ENCODE measurements at regions not wholly inside any gene's neighbourhood (a gene's known extent, or its start where the extent isn't known, plus 50 kb on each side); places are given as distances from the start of the nearest gene placed in this dataset.
"Not testable (repeated sequence)": the region's sequence is repeated elsewhere in the genome, so short reads cannot be mapped to it uniquely, and the experiment has no call there.

DNA sequence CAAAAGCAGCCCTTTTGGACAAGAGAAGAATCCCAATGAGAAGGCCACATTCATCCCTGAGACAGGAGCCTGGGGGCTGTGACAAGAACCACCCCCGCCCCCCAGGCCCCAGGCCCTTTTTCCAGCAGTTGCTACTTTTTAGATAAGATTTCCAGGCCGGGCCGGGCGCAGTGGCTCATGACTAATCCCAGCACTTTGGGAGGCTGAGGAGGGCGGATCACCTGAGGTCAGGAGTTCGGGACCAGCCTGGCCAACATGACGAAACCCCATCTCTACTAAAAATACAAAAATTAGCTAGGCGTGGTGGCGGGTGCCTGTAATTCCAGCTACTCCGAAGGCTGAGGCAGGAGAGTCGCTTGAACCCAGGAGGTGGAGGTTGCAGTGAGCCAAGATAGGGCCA, 179.4 kb downstream of the SPATA31A1 start:
- CTCF ChIA-PET; H3K9me3 Mint-ChIP-seq; H3K27ac Mint-ChIP-seq; POLR2A ChIA-PET; H3K4me1 Mint-ChIP-seq; DNase-seq; H3K36me3 Mint-ChIP-seq (ENCODE audit: low read depth); H3K27me3 Mint-ChIP-seq; H3K4me3 Mint-ChIP-seq: not testable (repeated sequence)

DNA sequence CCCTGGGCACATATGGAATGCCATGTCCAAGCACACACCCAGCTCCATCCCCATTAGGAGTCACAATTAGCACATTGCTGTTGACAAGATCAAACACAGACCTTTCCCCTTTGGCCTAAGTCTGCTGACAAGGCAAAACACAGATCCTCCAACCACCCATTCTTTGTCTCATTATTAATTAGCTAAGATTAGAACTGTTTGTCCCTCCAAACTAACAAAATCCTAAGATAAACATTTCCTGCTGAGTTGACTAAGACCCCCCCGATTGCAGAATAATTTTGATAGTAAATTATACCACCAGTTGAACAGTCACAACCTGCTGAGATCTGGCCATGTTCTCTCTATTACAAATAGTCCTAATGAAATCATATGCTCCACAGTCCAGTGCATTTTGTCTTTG, 186.7 kb downstream of the SPATA31A1 start:
- POLR2A ChIA-PET = not testable (repeated sequence)

DNA sequence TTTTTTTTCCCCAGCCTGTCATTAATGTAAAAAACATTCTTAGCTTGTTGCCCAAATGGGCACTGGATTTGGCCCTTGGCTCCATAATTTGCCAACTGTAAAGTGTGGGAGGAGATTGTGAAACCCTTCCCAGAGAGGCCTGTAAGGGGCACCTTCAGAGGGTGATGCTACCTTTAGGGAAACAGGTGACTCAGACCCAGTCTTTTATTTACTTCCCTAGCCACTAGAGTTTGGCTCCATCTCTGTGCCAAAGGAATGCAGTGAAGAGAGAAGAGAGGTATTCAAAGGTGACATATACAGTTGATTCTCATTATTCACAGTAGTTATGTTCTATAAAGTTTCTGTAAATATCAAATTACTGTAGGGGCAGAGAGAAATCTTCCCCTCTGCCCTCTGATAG, 189.6 kb downstream of the SPATA31A1 start:
- CTCF ChIA-PET; POLR2A ChIA-PET; H3K27ac Mint-ChIP-seq; H3K27me3 Mint-ChIP-seq; H3K4me1 Mint-ChIP-seq; H3K36me3 Mint-ChIP-seq (ENCODE audit: low read depth); H3K9me3 Mint-ChIP-seq; DNase-seq; H3K4me3 Mint-ChIP-seq: not testable (repeated sequence)

More for the DNA sequence above, 186.7 kb downstream of the SPATA31A1 start:
- DNase-seq; CTCF ChIA-PET; H3K27ac Mint-ChIP-seq; H3K27me3 Mint-ChIP-seq; H3K4me1 Mint-ChIP-seq; H3K9me3 Mint-ChIP-seq; H3K4me3 Mint-ChIP-seq; H3K36me3 Mint-ChIP-seq (ENCODE audit: low read depth): not testable (repeated sequence)

DNA sequence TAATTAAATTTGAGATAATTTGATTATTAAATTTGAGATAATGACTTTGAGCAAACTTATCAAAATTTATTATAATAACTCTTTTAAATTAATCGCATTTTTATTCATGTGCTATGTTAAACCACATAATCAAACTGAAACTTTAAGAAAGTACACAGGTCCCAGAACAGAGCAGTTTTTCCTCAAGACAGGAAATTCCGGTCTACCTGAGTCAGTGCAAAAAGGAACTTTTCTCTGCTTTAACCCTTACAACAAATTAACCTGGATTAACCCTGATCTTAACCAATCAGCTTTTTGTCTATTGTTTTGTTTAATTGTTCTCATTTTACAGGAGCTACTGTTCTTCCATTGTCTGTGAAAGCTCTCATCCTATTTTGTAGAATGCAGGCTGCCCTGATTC, 195.1 kb downstream of the SPATA31A1 start:
- DNase-seq; H3K9me3 Mint-ChIP-seq; CTCF ChIA-PET; H3K4me1 Mint-ChIP-seq; H3K36me3 Mint-ChIP-seq (ENCODE audit: low read depth); H3K27ac Mint-ChIP-seq; H3K27me3 Mint-ChIP-seq; POLR2A ChIA-PET; H3K4me3 Mint-ChIP-seq: not testable (repeated sequence)

DNA sequence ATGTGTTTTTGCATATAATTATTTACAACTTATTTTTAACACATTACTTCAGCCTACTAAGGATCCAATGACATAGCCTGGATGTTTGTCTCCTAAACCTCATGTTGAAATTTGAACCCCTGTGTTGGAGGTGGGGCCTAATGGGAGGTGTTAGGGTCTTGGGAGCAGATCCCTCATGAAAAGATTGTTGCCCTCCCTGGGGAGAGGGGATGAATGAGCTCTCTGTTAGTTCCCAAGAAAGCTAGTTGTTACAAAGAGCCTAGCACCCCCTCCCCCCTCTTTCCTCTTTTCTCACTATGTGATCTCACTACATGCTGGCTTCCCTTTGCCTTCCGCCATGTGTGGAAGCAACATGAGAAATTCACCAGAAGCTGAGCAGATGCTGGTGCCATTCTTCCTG, 196.1 kb downstream of the SPATA31A1 start:
- POLR2A ChIA-PET; CTCF ChIA-PET; H3K27me3 Mint-ChIP-seq; DNase-seq; H3K36me3 Mint-ChIP-seq (ENCODE audit: low read depth); H3K27ac Mint-ChIP-seq; H3K4me3 Mint-ChIP-seq; H3K9me3 Mint-ChIP-seq; H3K4me1 Mint-ChIP-seq: not testable (repeated sequence)

DNA sequence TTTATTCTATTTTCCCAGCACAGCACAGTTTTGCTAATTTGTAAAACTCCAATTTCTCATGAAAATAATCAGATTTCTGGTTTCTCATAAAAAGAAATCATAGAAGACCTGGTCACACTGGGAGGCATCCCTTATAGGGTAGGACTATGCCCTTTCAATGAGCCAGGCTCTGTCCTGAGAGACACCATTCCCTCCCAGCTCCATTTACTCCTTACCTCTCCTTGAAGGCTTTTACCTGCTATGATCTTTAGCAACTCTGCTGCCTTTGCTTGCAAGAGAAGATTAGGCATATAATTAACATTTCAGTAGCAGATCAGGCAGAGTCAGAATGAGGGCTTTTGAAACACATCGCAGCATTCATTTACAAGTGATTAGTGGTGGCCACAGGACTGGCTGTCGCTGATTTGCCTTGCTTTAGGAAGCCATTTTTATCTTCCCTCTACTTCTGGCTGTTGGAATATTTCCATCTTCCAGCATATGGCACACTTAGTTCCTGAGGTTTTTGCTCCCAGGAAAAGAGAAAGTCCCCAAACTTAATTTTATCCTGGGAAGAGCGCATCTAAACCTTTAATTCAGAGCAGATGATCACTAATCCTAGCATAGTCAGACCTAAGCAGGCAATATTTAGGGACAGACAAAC, 196.9 kb downstream of the SPATA31A1 start:
- H3K9me3 Mint-ChIP-seq; POLR2A ChIA-PET; H3K27ac Mint-ChIP-seq; H3K4me1 Mint-ChIP-seq; H3K27me3 Mint-ChIP-seq; DNase-seq; H3K36me3 Mint-ChIP-seq (ENCODE audit: low read depth); H3K4me3 Mint-ChIP-seq; CTCF ChIA-PET: not testable (repeated sequence)

DNA sequence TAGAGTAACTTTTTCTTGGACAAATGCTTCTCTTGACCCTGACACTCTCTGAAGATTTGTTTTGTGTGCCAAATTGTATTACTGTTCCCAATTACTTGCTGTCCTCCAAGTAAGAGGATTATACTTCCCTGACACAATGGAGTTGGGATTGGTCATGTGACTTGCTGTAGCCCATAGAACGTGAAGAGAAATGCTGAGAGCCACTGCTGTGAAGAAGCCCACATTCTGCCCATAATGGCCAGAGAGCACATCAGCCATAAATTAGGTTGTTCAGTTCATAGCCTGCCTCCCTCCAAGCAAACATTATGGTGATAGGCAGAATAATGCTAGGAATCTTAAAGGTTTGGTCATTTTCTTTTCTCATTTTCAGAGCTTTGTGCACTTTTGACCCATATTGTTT, 198.9 kb downstream of the SPATA31A1 start:
- DNase-seq; H3K4me1 Mint-ChIP-seq; H3K9me3 Mint-ChIP-seq; H3K4me3 Mint-ChIP-seq; CTCF ChIA-PET; H3K36me3 Mint-ChIP-seq (ENCODE audit: low read depth); POLR2A ChIA-PET; H3K27me3 Mint-ChIP-seq; H3K27ac Mint-ChIP-seq: not testable (repeated sequence)

DNA sequence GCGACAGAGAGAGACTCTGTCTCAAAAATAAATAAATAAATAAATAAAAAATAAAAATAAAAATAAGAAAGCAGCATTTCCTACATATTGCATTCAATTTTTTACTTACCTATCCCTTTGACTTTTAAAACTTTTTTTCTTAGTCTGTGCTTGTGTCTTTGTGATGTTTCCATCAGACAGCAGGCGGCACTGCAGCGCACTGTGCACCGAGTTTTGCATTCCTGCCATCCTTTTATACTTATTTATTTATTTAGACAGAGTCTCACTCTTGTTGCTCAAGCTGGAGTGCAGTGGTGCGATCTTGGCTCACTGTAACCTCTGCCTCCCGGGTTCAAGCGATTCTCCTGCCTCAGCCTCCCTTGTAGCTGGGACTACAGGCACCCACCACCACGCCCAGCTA, 203.9 kb downstream of the SPATA31A1 start:
- POLR2A ChIA-PET; H3K36me3 Mint-ChIP-seq (ENCODE audit: low read depth); H3K4me1 Mint-ChIP-seq; H3K4me3 Mint-ChIP-seq; CTCF ChIA-PET; H3K27ac Mint-ChIP-seq; H3K27me3 Mint-ChIP-seq; H3K9me3 Mint-ChIP-seq: not testable (repeated sequence)
- DNase-seq = peak; percentile 37

DNA sequence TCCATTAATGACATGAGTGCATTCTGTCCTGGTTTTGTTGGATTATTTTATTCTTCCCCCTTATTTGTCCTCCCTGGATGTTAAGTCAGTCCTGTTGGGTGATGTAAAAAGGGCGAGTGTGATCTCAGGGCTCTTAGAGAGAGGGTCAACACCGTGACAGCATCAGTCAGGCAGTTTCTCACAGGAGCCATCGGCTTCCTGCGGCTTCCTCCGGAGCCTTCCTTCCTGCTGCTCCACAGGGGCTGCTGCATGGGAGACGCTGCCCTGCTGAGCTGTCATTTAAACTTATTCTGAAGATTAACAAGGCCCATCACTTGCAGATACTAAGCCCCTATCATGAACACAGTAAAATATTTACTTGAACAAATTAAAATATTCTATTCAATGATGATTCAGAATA, 211.3 kb downstream of the SPATA31A1 start:
- H3K27ac Mint-ChIP-seq; POLR2A ChIA-PET; CTCF ChIA-PET; H3K36me3 Mint-ChIP-seq (ENCODE audit: low read depth); DNase-seq; H3K27me3 Mint-ChIP-seq; H3K4me1 Mint-ChIP-seq; H3K4me3 Mint-ChIP-seq; H3K9me3 Mint-ChIP-seq: not testable (repeated sequence)

DNA sequence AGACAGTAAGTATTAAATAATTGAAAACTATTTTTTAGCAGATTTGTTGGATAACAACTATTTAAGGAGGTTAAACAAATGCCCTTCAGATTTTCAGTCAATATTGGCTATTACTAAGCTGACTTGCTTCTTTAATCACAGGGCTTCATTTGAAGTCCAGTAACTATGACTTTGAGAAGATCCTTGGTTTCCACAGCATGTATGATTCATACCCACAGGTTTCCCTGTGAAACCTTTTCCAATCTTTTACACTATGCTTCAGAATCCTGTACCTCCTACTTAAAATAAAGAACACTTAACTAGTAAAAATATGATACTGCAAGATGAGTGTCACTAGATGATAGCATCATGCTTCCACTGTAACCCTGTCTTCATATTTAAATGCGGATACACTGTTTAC, 211.9 kb downstream of the SPATA31A1 start:
- H3K27ac Mint-ChIP-seq; POLR2A ChIA-PET; H3K4me3 Mint-ChIP-seq; DNase-seq; CTCF ChIA-PET; H3K9me3 Mint-ChIP-seq; H3K27me3 Mint-ChIP-seq; H3K4me1 Mint-ChIP-seq; H3K36me3 Mint-ChIP-seq (ENCODE audit: low read depth): not testable (repeated sequence)

DNA sequence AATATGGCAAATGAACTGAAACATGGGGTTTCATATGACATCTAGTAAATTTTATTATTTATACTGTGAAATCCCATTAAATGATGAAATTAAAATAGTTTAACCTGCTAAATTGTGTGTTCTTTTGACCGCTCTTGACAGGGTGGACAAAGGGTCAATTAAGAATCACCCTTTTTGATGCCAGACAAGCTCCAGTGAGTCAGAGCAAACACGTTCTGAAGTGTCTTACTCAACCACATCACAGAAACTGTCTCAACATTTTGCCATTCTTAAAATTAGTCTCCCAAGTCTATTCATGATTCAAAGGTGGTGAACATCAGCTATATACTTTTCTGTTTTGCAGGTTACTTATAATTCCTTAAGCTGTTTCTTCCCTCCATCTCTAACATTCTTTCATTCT, 213.4 kb downstream of the SPATA31A1 start:
- H3K27me3 Mint-ChIP-seq; DNase-seq; H3K4me1 Mint-ChIP-seq; CTCF ChIA-PET; H3K36me3 Mint-ChIP-seq (ENCODE audit: low read depth); POLR2A ChIA-PET; H3K9me3 Mint-ChIP-seq; H3K27ac Mint-ChIP-seq; H3K4me3 Mint-ChIP-seq: not testable (repeated sequence)

DNA sequence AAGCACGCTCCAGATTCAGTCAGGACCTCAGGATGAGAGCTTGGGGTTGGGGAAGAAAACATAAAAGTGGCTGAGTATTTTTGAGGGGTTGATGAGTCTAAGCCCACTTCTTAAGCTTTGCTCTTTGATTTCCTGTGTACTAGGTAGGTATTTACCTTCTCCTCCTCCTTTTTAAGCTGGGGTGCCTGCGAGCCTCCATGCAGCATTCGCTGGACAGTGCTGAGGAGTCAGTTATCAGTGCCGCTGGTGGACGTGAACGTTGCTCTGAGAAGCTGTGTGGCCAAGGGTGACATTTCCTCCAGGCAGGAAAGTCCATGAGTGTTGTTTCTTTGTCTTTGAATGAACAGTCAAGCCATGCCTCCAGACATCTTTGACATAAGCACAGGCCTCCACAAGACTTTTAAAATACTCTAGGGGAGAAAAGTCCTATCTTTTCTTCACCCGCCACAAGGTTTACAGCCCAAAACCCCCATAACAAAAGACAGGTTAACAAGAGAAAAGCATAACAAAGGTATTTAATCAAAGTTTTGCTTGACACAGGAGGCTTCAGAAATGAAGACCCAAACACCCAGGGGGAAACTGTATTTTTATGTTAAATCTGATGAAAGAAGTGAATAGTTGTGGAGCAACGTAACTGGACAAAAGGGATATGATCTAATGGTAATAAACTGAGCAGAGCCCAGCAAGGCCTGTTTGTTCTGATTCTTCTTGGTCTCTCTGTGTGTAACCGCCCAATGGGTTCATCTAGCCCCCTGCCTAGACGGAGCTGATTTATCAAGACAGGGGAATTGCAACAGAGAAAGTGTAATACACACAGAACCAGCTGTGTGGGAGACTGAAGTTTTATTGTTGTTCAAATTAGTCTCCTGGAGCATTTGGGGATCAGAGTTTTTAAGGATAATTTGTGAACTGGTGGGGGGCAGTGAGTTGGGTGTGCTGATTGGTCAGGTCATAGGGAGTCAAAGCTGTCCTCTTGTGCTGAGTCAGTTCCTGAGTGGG, 217.9 kb downstream of the SPATA31A1 start:
- H3K36me3 Mint-ChIP-seq (ENCODE audit: low read depth); POLR2A ChIA-PET; DNase-seq; CTCF ChIA-PET; H3K4me3 Mint-ChIP-seq; H3K4me1 Mint-ChIP-seq; H3K9me3 Mint-ChIP-seq; H3K27ac Mint-ChIP-seq; H3K27me3 Mint-ChIP-seq: not testable (repeated sequence)

DNA sequence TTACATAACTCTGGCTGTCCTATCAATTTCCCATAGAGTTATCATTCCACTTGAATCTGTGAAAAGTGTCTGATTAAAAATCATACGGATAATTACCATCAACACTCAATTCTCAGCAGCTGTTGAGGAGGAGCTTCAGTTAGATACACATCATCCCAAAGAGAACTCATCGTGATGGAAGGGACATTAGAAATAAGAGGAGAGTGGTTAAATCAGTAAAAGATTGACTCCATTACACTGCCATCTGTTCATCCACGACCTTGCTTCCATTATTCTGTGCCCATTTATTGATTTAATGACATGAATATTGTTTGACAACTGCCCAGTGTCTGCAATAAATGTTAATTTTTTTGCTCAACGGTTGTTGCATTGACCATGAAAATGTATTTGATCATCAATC, 223.5 kb downstream of the SPATA31A1 start:
- H3K4me3 Mint-ChIP-seq; H3K36me3 Mint-ChIP-seq (ENCODE audit: low read depth); H3K27ac Mint-ChIP-seq; H3K27me3 Mint-ChIP-seq; H3K9me3 Mint-ChIP-seq; H3K4me1 Mint-ChIP-seq; CTCF ChIA-PET; DNase-seq; POLR2A ChIA-PET: not testable (repeated sequence)

DNA sequence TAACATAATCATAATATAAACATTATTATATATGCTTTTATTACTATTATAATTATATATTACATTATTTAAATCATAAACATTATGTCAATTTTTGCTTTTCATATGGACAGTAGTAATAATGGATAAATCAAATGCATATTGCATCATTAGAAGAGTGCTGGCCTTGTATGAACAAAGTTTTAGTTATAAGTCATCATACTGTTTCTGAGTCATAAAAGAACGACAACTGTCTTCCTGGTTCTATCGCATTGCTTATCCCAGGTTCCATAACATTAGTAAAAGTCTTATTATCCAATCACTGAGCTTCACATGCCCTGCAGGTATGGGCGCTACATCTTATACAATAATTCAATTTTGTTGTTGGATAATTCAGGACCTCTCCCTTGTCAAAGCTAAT, 225.8 kb downstream of the SPATA31A1 start:
- H3K27ac Mint-ChIP-seq; POLR2A ChIA-PET; H3K4me1 Mint-ChIP-seq; DNase-seq; H3K4me3 Mint-ChIP-seq; H3K27me3 Mint-ChIP-seq; H3K36me3 Mint-ChIP-seq (ENCODE audit: low read depth); CTCF ChIA-PET; H3K9me3 Mint-ChIP-seq: not testable (repeated sequence)
